ENCODE measurements at regions not wholly inside any gene's neighbourhood (a gene's known extent, or its start where the extent isn't known, plus 50 kb on each side); places are given as distances from the start of the nearest gene placed in this dataset.
"Not testable (repeated sequence)": the region's sequence is repeated elsewhere in the genome, so short reads cannot be mapped to it uniquely, and the experiment has no call there.

GRCh38 chr7:131924857-131925256 is 368.4 kb upstream of the PODXL start:
- Mint-ChIP-seq H3K9me3 (no peaks in the 10 kb centered on the region), H3K4me3 (no peak overlapping the region), H3K27ac (no peak overlapping the region), H3K4me1 (ENCODE audit: low read depth) (no peaks in the 10 kb centered on the region), H3K36me3 (ENCODE audit: low read depth) (no peaks in the 10 kb centered on the region), H3K27me3 (ENCODE audit: low read depth) (peaks cover 3% of the 10 kb centered on the region)

DNA sequence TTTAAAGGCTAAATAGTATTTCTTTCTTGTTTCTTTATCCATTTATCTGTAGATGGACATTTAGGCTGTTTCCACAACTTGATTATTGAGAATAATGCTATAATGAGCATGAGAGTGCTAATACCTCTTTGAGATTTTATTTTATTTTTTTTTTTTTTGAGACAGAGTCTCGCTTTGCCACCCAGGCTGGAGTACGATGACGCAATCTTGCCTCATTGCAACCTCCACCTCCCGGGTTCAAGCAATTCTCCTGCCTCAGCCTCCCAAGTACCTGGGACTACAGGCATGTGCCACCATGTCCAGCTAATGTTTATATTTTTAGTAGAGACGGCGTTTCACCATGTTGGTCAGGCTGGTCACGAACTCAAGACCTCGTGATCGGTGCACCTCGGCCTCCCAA is 366.5 kb upstream of the PODXL start:
- H3K9me3 Mint-ChIP-seq; H3K4me1 Mint-ChIP-seq (ENCODE audit: low read depth); H3K4me3 Mint-ChIP-seq; H3K36me3 Mint-ChIP-seq (ENCODE audit: low read depth); H3K27ac Mint-ChIP-seq; H3K27me3 Mint-ChIP-seq (ENCODE audit: low read depth): not testable (repeated sequence)

DNA sequence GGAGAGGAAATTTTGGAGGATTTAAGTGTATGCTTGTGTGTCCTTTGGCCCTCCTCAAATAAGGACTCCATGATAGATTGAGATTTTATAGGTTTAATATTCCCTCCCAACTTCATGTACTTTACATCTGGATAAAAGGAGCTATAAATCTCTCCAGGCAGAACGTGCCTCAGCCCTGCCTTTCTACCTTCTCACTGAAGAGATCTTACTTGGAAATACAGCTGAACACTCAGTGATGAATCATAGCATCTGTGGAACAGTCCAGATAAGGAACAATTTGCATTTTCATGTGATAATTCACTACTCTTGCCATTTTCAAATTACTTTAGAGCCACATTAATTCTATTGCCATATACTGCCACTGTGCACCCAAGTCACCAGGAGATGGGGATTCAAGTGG is 364.6 kb upstream of the PODXL start:
- Mint-ChIP-seq H3K4me1 (ENCODE audit: low read depth) (no peaks in the 10 kb centered on the region), H3K27ac (no peak overlapping the region), H3K4me3 (no peak overlapping the region), H3K27me3 (ENCODE audit: low read depth) (peaks cover 3% of the 10 kb centered on the region), H3K36me3 (ENCODE audit: low read depth) (no peaks in the 10 kb centered on the region), H3K9me3 (no peaks in the 10 kb centered on the region)

GRCh38 chr7:131919920-131920709 is 363.7 kb upstream of the PODXL start:
- Mint-ChIP-seq H3K36me3 (ENCODE audit: low read depth) (no peaks in the 10 kb centered on the region), H3K27ac (no peak overlapping the region), H3K9me3 (no peaks in the 10 kb centered on the region), H3K27me3 (ENCODE audit: low read depth) (peaks cover 3% of the 10 kb centered on the region), H3K4me3 (no peak overlapping the region), H3K4me1 (ENCODE audit: low read depth) (no peaks in the 10 kb centered on the region)

DNA sequence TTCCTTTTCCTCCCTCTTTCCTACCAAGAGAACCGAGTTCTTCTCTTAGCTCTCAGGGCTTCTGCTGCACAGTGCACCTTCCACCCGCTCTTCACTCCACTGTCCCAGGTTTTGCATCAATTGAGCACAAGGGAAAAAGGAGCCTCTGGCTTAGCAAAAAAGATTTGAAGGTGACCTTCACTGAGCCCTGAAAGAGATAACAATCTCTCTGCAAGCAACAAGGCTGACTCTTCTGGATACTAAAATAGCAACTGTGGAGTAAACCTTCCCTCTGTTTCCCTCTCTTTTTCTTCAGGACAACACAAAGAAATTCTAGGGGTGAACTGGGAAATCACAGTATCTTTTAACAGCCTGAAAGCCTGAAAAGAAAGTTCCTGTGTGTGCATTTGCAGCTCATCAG is 354.7 kb upstream of the PODXL start:
- Mint-ChIP-seq H3K4me1 (ENCODE audit: low read depth) (no peaks in the 10 kb centered on the region), H3K36me3 (ENCODE audit: low read depth) (no peaks in the 10 kb centered on the region), H3K9me3 (peaks cover 10% of the 10 kb centered on the region), H3K27ac (no peak overlapping the region), H3K4me3 (no peak overlapping the region), H3K27me3 (ENCODE audit: low read depth) (peaks cover 34% of the 10 kb centered on the region)

DNA sequence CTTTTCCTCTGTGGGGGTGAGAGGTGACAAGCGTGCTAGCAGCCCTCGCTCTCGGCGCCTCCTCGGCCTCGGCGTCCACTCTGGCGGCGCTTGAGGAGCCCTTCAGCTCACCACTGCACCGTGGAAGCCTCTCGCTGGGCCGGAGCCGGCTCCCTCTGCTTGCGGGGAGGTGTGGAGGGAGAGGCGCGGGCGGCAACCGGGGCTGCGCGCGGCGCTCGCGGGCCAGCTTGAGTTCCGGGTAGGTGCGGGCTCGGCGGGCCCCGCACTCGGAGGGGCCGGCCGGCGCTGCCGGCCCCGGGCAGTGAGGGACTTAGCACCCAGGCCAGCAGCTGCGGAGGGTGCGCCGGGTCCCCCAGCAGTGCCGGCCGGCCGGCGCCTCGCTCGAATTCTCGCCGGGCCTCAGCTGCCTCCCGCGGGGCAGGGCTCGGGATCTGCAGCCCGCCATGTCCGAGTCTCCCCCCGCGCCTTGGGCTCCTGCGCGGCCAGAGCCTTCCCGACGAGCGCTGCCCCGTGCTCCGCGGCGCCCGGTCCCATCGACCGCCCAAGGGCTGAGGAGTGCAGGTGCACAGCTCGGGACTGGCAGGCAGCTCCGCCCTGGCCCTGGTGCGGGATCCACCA is 352.8 kb upstream of the PODXL start:
- Mint-ChIP-seq H3K27me3 (ENCODE audit: low read depth) (peaks cover 34% of the 10 kb centered on the region), H3K4me3 (no peak overlapping the region), H3K9me3 (peaks cover 10% of the 10 kb centered on the region), H3K27ac (no peak overlapping the region), H3K36me3 (ENCODE audit: low read depth) (no peaks in the 10 kb centered on the region), H3K4me1 (ENCODE audit: low read depth) (no peaks in the 10 kb centered on the region)

DNA sequence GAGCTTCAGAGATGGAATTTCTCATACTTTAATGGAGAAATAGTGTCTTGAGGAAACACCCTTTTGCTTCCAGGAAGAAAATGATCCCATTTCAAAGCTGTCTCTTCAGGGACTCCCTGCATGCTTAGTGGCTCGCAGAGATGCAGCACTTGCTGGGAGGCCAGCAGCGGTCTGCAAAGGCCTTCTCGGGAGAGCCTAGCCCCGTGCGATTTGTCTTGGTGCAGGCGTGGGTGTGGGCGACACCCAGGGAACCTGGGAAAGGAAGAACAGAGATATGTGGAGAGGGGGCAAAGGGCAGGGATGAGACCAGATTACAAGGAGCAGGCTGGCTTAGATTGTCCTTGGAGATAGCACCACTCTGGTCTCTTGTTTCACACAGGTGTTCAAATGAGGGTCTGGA is 352.3 kb upstream of the PODXL start:
- Mint-ChIP-seq H3K4me3 (no peak overlapping the region), H3K36me3 (ENCODE audit: low read depth) (no peaks in the 10 kb centered on the region), H3K27ac (no peak overlapping the region), H3K4me1 (ENCODE audit: low read depth) (no peaks in the 10 kb centered on the region), H3K27me3 (ENCODE audit: low read depth) (peaks cover 34% of the 10 kb centered on the region), H3K9me3 (peaks cover 14% of the 10 kb centered on the region)

DNA sequence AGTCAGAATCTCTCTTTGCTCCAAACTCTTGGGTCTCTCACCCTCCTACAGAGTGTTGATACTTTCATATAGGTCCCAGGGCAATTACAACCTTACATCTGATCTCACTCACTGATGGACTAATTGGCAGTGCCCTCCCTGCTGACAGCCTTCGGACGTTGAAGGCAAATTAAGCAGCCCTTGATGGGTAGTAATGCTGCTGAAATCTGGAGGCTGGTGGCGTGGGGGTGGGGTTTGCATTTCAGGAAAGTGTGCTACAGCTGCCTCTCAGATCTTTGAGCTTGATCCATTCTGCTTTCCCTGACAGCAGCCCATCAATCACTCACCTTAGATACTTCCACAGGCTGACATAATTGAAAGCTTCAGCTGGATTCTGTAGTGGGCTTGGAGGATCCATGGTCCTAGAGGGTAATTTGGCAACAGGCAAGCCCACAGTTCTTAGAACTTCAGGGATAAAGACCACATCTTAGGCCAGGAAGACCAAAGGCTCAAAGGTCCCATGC is 349.1 kb upstream of the PODXL start:
- H3K27me3 Mint-ChIP-seq (ENCODE audit: low read depth) = peaks cover 27% of the 10 kb centered on the region
- H3K27ac Mint-ChIP-seq = no peak overlapping the region
- H3K36me3 Mint-ChIP-seq (ENCODE audit: low read depth) = no peaks in the 10 kb centered on the region
- no peaks in the 10 kb centered on the region for H3K4me1 Mint-ChIP-seq (ENCODE audit: low read depth)
- H3K9me3 Mint-ChIP-seq = peaks cover 14% of the 10 kb centered on the region
- no peak overlapping the region for H3K4me3 Mint-ChIP-seq

- H3K27me3 Mint-ChIP-seq (ENCODE audit: low read depth) = peaks cover 21% of the 10 kb centered on the region
- no peak overlapping the region for H3K27ac Mint-ChIP-seq
- H3K4me3 Mint-ChIP-seq = no peak overlapping the region
- no peaks in the 10 kb centered on the region for H3K36me3 Mint-ChIP-seq (ENCODE audit: low read depth)
- H3K4me1 Mint-ChIP-seq (ENCODE audit: low read depth) = no peaks in the 10 kb centered on the region
- H3K9me3 Mint-ChIP-seq = peaks cover 14% of the 10 kb centered on the region
Observed at GRCh38 chr7:131904760-131905327, 348.4 kb upstream of the PODXL start.

DNA sequence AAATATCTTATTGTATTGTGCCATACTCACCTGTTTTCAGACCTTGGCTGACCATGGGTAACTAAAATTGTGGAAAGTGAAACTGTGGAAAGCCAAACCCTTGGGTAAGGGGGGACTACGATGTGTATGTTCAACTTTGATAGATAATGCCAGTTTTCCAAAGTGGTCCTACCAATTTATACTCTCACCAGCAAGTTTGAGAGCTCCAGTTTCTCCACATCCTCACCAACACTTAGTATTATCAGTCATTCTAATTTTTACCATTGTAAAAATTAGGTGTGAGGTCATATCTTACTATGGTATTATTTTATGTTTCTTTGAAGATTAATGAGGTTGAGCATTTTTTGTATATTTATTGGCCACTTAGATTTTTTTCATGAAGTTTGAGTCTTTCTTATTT is 346.9 kb upstream of the PODXL start:
- H3K9me3 Mint-ChIP-seq = peaks cover 14% of the 10 kb centered on the region
- H3K4me1 Mint-ChIP-seq (ENCODE audit: low read depth) = no peaks in the 10 kb centered on the region
- no peak overlapping the region for H3K4me3 Mint-ChIP-seq
- no peak overlapping the region for H3K27ac Mint-ChIP-seq
- peaks cover 13% of the 10 kb centered on the region for H3K27me3 Mint-ChIP-seq (ENCODE audit: low read depth)
- no peaks in the 10 kb centered on the region for H3K36me3 Mint-ChIP-seq (ENCODE audit: low read depth)

- H3K27ac Mint-ChIP-seq = no peak overlapping the region
- no peaks in the 10 kb centered on the region for H3K4me1 Mint-ChIP-seq (ENCODE audit: low read depth)
- no peaks in the 10 kb centered on the region for H3K36me3 Mint-ChIP-seq (ENCODE audit: low read depth)
- H3K4me3 Mint-ChIP-seq = no peak overlapping the region
- H3K27me3 Mint-ChIP-seq (ENCODE audit: low read depth) = no peaks in the 10 kb centered on the region
- H3K9me3 Mint-ChIP-seq = peaks cover 10% of the 10 kb centered on the region
Observed at GRCh38 chr7:131900785-131901287, 344.4 kb upstream of the PODXL start.

DNA sequence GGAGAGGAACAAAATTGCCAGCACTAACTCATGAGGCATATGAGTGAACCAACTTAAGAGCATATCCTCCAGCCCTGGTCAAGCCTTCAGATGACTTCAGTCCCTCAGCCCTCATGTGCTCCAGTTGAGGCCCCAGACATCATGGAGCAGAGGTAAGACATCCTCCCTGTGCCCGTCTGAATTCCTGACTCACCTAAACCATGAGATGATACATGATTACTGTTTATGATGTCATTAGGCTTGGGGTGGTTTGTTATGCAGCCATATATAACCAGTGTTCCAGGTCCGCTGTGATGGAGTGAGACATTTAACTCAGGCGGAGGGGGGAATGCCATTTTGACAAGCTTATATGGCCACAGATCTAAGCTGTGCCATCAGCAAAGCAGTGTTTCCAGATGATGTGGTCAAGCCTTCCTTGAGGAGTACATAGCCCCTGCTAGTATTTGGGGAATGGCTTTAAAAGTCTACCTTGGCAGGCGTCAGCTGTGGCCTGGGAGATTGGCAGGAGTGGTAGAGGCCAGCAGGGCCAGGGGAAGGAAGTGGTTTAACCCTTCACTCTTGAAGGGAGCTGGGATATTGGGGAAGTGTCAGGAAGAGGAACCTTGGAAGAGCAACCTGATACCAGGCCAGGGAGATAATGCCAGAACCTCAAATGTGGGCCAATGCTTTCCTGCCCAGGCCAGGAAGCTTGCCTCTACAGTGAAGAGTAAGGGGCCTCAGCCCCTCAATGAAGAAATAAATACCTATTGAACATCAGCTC is 343.0 kb upstream of the PODXL start:
- no peaks in the 10 kb centered on the region for H3K4me1 Mint-ChIP-seq (ENCODE audit: low read depth)
- no peak overlapping the region for H3K4me3 Mint-ChIP-seq
- no peak overlapping the region for H3K27ac Mint-ChIP-seq
- H3K27me3 Mint-ChIP-seq (ENCODE audit: low read depth) = no peaks in the 10 kb centered on the region
- no peaks in the 10 kb centered on the region for H3K36me3 Mint-ChIP-seq (ENCODE audit: low read depth)
- peaks cover 10% of the 10 kb centered on the region for H3K9me3 Mint-ChIP-seq

DNA sequence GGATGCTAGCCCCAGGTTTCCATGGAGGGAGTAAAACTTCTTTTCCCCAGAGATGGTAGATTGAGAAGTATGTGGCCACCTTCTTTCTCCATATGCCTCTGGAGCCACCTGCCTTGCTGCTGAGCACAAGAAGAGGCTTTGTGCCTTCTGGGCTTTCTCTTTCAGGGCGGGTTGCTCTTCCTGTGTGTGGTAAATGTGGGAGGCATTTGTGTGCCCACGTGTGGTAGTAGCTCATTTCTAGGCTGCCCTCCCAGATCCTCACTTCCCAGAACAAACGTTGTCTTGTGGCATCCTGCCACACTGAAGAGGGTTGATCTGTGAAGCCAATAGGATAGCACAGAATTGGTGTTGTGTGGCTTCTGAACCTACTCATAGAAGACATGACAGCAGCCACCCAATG is 342.0 kb upstream of the PODXL start:
- Mint-ChIP-seq H3K27me3 (ENCODE audit: low read depth) (no peaks in the 10 kb centered on the region), H3K9me3 (peaks cover 3% of the 10 kb centered on the region), H3K27ac (no peak overlapping the region)

GRCh38 chr7:131897790-131898165 is 341.4 kb upstream of the PODXL start:
- Mint-ChIP-seq H3K36me3 (ENCODE audit: low read depth) (no peaks in the 10 kb centered on the region), H3K27me3 (ENCODE audit: low read depth) (no peaks in the 10 kb centered on the region), H3K4me3 (no peak overlapping the region), H3K4me1 (ENCODE audit: low read depth) (no peaks in the 10 kb centered on the region), H3K9me3 (no peaks in the 10 kb centered on the region), H3K27ac (no peak overlapping the region)

More for the DNA sequence above, 342.0 kb upstream of the PODXL start:
- H3K4me1 Mint-ChIP-seq (ENCODE audit: low read depth) = no peaks in the 10 kb centered on the region
- H3K4me3 Mint-ChIP-seq = no peak overlapping the region
- no peaks in the 10 kb centered on the region for H3K36me3 Mint-ChIP-seq (ENCODE audit: low read depth)
